ENCODE measurements at regions not wholly inside any gene's neighbourhood (a gene's known extent, or its start where the extent isn't known, plus 50 kb on each side); places are given as distances from the start of the nearest gene placed in this dataset.

DNA sequence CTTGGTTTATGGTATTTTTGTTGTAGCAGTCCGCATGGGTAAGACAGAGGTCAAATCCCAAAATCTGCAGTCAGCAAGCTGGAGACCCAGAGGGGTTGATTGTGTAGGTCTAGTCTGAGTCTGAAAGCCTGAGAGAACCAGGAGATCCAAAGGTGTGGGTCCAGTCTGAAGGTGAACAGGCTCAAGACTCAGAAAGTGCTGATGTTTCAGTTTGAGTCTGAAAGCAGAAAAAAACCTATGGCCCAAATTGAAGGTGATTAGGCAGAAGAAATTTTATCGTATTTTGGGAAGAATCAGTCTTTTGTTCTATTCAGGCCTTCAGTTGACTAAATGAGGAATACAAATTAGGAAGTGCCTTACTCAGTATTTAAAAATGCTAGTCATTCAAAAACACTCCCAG is 807.8 kb upstream of the FOXG1 start (continued):
- TF ChIP-seq, protein P1, sequence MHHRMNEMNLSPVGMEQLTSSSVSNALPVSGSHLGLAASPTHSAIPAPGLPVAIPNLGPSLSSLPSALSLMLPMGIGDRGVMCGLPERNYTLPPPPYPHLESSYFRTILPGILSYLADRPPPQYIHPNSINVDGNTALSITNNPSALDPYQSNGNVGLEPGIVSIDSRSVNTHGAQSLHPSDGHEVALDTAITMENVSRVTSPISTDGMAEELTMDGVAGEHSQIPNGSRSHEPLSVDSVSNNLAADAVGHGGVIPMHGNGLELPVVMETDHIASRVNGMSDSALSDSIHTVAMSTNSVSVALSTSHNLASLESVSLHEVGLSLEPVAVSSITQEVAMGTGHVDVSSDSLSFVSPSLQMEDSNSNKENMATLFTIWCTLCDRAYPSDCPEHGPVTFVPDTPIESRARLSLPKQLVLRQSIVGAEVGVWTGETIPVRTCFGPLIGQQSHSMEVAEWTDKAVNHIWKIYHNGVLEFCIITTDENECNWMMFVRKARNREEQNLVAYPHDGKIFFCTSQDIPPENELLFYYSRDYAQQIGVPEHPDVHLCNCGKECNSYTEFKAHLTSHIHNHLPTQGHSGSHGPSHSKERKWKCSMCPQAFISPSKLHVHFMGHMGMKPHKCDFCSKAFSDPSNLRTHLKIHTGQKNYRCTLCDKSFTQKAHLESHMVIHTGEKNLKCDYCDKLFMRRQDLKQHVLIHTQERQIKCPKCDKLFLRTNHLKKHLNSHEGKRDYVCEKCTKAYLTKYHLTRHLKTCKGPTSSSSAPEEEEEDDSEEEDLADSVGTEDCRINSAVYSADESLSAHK (tag by site-specific recombination; IDR thresholded peaks at IDR 0.05) = no peak
- TF ChIP-seq, protein P2, sequence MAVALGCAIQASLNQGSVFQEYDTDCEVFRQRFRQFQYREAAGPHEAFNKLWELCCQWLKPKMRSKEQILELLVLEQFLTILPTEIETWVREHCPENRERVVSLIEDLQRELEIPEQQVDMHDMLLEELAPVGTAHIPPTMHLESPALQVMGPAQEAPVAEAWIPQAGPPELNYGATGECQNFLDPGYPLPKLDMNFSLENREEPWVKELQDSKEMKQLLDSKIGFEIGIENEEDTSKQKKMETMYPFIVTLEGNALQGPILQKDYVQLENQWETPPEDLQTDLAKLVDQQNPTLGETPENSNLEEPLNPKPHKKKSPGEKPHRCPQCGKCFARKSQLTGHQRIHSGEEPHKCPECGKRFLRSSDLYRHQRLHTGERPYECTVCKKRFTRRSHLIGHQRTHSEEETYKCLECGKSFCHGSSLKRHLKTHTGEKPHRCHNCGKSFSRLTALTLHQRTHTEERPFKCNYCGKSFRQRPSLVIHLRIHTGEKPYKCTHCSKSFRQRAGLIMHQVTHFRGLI (tag by site-specific recombination; IDR thresholded peaks at IDR 0.05) = no peak
- no peak for TF ChIP-seq ZNF404 (tag by site-specific recombination; IDR thresholded peaks at IDR 0.05)
- no peak for TF ChIP-seq ZFP37 (tag by site-specific recombination; IDR thresholded peaks at IDR 0.05)
- TF ChIP-seq, protein P3, sequence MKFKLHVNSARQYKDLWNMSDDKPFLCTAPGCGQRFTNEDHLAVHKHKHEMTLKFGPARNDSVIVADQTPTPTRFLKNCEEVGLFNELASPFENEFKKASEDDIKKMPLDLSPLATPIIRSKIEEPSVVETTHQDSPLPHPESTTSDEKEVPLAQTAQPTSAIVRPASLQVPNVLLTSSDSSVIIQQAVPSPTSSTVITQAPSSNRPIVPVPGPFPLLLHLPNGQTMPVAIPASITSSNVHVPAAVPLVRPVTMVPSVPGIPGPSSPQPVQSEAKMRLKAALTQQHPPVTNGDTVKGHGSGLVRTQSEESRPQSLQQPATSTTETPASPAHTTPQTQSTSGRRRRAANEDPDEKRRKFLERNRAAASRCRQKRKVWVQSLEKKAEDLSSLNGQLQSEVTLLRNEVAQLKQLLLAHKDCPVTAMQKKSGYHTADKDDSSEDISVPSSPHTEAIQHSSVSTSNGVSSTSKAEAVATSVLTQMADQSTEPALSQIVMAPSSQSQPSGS (tag by site-specific recombination; IDR thresholded peaks at IDR 0.05; ENCODE audit: low read depth) = no peak
- TF ChIP-seq ZNF350 (tag by site-specific recombination; IDR thresholded peaks at IDR 0.05) = no peak
- no peak for TF ChIP-seq YY1 (tag by site-specific recombination; IDR thresholded peaks at IDR 0.05)
- TF ChIP-seq, protein P4, sequence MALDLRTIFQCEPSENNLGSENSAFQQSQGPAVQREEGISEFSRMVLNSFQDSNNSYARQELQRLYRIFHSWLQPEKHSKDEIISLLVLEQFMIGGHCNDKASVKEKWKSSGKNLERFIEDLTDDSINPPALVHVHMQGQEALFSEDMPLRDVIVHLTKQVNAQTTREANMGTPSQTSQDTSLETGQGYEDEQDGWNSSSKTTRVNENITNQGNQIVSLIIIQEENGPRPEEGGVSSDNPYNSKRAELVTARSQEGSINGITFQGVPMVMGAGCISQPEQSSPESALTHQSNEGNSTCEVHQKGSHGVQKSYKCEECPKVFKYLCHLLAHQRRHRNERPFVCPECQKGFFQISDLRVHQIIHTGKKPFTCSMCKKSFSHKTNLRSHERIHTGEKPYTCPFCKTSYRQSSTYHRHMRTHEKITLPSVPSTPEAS (tag by site-specific recombination; IDR thresholded peaks at IDR 0.05) = no peak
- TF ChIP-seq ZNF658 (tag by site-specific recombination; IDR thresholded peaks at IDR 0.05) = no peak
- TF ChIP-seq ZNF366 (tag by site-specific recombination; conservative IDR thresholded peaks at IDR 0.05) = no peak

DNA sequence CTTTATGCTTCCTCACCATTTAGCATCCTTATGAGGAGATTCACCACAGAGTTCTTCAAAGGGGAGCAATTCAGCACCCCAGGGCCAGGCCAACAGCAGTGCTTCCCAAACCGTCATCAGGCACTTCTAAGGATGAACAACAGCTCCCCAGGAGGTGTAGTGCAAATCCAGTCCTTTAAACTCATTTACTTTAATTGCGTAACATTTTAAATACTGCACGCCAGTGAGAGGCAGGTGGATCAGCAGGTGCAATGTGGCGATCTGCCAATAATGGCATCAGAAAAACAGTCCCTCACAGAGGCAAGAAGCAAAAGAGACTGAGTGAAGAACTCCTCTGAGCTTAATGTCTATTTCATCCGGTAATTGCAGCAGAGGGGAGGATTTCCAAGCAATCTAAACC is 770.9 kb upstream of the FOXG1 start:
- Histone ChIP-seq H3K4me1 (ENCODE audit: control insufficient read depth, insufficient read depth, low read length) (no peaks in the 10 kb centered on the region), H3K27ac (ENCODE audit: extremely low read depth, low read depth, low read length) (no peak overlapping the region), H3K36me3 (ENCODE audit: control insufficient read depth in 2 of 2, insufficient read depth in 1 of 2, low read length in 2 of 2) (no peaks in the 10 kb centered on the region), H3K4me3 (ENCODE audit: low read depth, low read length) (no peak overlapping the region), H3K9me3 (ENCODE audit: control insufficient read depth, insufficient read depth, low read depth, low read length) (no peaks in the 10 kb centered on the region)
- CTCF ChIA-PET = no interaction called here
- POLR2A ChIA-PET = no interaction called here
- TF ChIP-seq REPIN1 (tag by site-specific recombination; IDR thresholded peaks at IDR 0.05; ENCODE audit: low read depth) (no peak), ZNF133 (tag by site-specific recombination; IDR thresholded peaks at IDR 0.05) (no peak), ZNF354C (tag by site-specific recombination; IDR thresholded peaks at IDR 0.05; ENCODE audit: borderline replicate concordance, low read depth) (no peak), SETDB1 (IDR thresholded peaks at IDR 0.05; ENCODE audit: insufficient read length, low read length) (no peak), ZNF132 (tag by site-specific recombination; IDR thresholded peaks at IDR 0.05; ENCODE audit: borderline replicate concordance) (no peak), ZNF16 (tag by site-specific recombination; IDR thresholded peaks at IDR 0.05; ENCODE audit: low read depth) (no peak), ZNF544 (tag by site-specific recombination; IDR thresholded peaks at IDR 0.05) (no peak), TCF7L2 (IDR thresholded peaks at IDR 0.05; ENCODE audit: borderline replicate concordance, low read depth, low read length) (no peak), HOXC10 (CRISPR knock-in tag; IDR thresholded peaks at IDR 0.05) (no peak), ZNF707 (tag by site-specific recombination; IDR thresholded peaks at IDR 0.05) (no peak), GLIS2 (tag by site-specific recombination; IDR thresholded peaks at IDR 0.05) (no peak), ZNF341 (tag by site-specific recombination; IDR thresholded peaks at IDR 0.05; ENCODE audit: low read depth) (no peak)
- TF ChIP-seq, protein P5, sequence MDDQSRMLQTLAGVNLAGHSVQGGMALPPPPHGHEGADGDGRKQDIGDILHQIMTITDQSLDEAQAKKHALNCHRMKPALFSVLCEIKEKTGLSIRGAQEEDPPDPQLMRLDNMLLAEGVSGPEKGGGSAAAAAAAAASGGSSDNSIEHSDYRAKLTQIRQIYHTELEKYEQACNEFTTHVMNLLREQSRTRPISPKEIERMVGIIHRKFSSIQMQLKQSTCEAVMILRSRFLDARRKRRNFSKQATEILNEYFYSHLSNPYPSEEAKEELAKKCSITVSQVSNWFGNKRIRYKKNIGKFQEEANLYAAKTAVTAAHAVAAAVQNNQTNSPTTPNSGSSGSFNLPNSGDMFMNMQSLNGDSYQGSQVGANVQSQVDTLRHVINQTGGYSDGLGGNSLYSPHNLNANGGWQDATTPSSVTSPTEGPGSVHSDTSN (CRISPR knock-in tag; IDR thresholded peaks at IDR 0.05) = no peak
- TF ChIP-seq, protein P6, sequence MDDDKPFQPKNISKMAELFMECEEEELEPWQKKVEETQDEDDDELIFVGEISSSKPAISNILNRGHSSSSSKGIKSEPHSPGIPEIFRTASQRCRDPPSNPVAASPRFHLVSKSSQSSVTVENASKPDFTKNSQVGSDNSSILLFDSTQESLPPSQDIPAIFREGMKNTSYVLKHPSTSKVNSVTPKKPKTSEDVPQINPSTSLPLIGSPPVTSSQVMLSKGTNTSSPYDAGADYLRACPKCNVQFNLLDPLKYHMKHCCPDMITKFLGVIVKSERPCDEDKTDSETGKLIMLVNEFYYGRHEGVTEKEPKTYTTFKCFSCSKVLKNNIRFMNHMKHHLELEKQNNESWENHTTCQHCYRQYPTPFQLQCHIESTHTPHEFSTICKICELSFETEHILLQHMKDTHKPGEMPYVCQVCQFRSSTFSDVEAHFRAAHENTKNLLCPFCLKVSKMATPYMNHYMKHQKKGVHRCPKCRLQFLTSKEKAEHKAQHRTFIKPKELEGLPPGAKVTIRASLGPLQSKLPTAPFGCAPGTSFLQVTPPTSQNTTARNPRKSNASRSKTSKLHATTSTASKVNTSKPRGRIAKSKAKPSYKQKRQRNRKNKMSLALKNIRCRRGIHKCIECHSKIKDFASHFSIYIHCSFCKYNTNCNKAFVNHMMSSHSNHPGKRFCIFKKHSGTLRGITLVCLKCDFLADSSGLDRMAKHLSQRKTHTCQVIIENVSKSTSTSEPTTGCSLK (tag by site-specific recombination; IDR thresholded peaks at IDR 0.05) = no peak
- TF ChIP-seq, protein P7, sequence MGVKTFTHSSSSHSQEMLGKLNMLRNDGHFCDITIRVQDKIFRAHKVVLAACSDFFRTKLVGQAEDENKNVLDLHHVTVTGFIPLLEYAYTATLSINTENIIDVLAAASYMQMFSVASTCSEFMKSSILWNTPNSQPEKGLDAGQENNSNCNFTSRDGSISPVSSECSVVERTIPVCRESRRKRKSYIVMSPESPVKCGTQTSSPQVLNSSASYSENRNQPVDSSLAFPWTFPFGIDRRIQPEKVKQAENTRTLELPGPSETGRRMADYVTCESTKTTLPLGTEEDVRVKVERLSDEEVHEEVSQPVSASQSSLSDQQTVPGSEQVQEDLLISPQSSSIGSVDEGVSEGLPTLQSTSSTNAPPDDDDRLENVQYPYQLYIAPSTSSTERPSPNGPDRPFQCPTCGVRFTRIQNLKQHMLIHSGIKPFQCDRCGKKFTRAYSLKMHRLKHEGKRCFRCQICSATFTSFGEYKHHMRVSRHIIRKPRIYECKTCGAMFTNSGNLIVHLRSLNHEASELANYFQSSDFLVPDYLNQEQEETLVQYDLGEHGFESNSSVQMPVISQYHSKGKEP (tag by site-specific recombination; IDR thresholded peaks at IDR 0.05) = no peak

All from HEK293 (cell line).